Kidney glomerular epithelial cell (primary cell): ENCODE measurements at regions not wholly inside any gene's neighbourhood (a gene's known extent, or its start where the extent isn't known, plus 50 kb on each side); places are given as distances from the start of the nearest gene placed in this dataset.

Experiments
- DNase-seq: peaks from one replicate; lab custom pipeline; 2025; lab: John Stamatoyannopoulos, UW

GRCh38 chr9:95757439-95757838, 118.1 kb upstream of the ERCC6L2 start:
- no peak for DNase-seq

GRCh38 chr9:95756986-95757385, 118.5 kb upstream of the ERCC6L2 start:
- peak; percentile 16 for DNase-seq

GRCh38 chr9:95756101-95756500, 119.4 kb upstream of the ERCC6L2 start:
- DNase-seq, result no peak

- no peak for DNase-seq
Observed at GRCh38 chr9:95755421-95755730, 120.1 kb upstream of the ERCC6L2 start.

- DNase-seq, result no peak
Observed at GRCh38 chr9:95754533-95755420, 120.7 kb upstream of the ERCC6L2 start.

- DNase-seq, result no peak
Observed at GRCh38 chr9:95753762-95754465, 121.6 kb upstream of the ERCC6L2 start.

GRCh38 chr9:95752129-95752731, 123.3 kb upstream of the ERCC6L2 start:
- no peak for DNase-seq

- DNase-seq, result no peak
Observed at GRCh38 chr9:95751520-95751790, 124.0 kb upstream of the ERCC6L2 start.

- DNase-seq, result no peak
Observed at GRCh38 chr9:95750725-95751519, 124.6 kb upstream of the ERCC6L2 start.

GRCh38 chr9:95749493-95749892, 126.0 kb upstream of the ERCC6L2 start:
- DNase-seq, result no peak

- DNase-seq, result no peak
Observed at GRCh38 chr9:95746408-95747180, 128.9 kb upstream of the ERCC6L2 start.

- DNase-seq, result no peak
Observed at GRCh38 chr9:95742821-95743220, 132.7 kb upstream of the ERCC6L2 start.

- no peak for DNase-seq
Observed at GRCh38 chr9:95741631-95742030, 133.9 kb upstream of the ERCC6L2 start.

GRCh38 chr9:95740217-95741004, 135.1 kb upstream of the ERCC6L2 start:
- DNase-seq, result no peak

GRCh38 chr9:95738438-95738837, 137.1 kb upstream of the ERCC6L2 start:
- DNase-seq, result no peak

- no peak for DNase-seq
Observed at GRCh38 chr9:95736891-95737522, 138.5 kb upstream of the ERCC6L2 start.

- no peak for DNase-seq
Observed at GRCh38 chr9:95736370-95736769, 139.1 kb upstream of the ERCC6L2 start.

GRCh38 chr9:95735701-95736100, 139.8 kb upstream of the ERCC6L2 start:
- DNase-seq, result no peak

- DNase-seq, result no peak
Observed at GRCh38 chr9:95733741-95734666, 141.5 kb upstream of the ERCC6L2 start.
